ENCODE measurements at regions not wholly inside any gene's neighbourhood (a gene's known extent, or its start where the extent isn't known, plus 50 kb on each side); places are given as distances from the start of the nearest gene placed in this dataset.

DNA sequence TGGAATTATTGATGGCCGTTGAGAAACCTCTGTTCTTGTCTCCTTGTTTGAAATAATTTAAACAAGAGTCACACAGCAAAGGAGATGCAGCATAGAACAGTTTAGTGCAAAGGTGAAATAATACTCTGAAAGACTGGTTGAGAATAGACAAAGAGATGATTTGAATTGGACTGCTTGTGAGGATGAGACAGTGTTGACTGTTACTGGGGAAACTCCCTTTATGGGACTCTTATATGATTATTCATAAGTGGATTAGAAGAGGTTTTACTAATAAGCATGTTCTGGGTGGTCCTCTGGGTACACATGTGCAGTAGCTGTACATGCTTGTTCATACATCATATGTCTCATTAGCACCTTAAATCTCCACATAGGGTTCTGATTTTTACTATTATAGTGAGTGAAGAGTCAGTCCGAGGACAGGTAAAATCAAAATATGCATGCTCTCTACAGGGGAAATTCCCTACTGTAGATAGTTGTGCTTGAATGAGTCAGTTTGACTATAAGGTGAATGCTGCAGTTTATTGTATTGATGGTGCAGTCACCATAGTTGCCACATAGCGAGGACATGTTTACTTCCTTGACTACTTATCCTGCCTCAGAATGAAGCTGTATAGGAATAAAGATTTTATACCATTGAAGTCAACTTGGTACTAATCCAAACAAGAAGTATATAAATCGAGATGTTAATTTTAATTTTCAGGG, 498.7 kb downstream of the CNTN6 start:
- ATAC-seq: no peak

GRCh38 chr3:1594940-1595339, 502.1 kb downstream of the CNTN6 start:
- Mint-ChIP-seq H3K4me3 (no peak overlapping the region), H3K27me3 (no peaks in the 10 kb centered on the region), H3K27ac (no peak overlapping the region), H3K4me1 (no peaks in the 10 kb centered on the region), H3K36me3 (no peaks in the 10 kb centered on the region), H3K9me3 (peaks cover 10% of the 10 kb centered on the region)
- no peak for ATAC-seq

More for the DNA sequence above, 498.7 kb downstream of the CNTN6 start:
- H3K27ac Mint-ChIP-seq: no peak overlapping the region
- H3K9me3 Mint-ChIP-seq: peaks cover 15% of the 10 kb centered on the region
- H3K4me1 Mint-ChIP-seq: no peaks in the 10 kb centered on the region
- H3K4me3 Mint-ChIP-seq: no peak overlapping the region
- H3K27me3 Mint-ChIP-seq: no peaks in the 10 kb centered on the region
- H3K36me3 Mint-ChIP-seq: no peaks in the 10 kb centered on the region

DNA sequence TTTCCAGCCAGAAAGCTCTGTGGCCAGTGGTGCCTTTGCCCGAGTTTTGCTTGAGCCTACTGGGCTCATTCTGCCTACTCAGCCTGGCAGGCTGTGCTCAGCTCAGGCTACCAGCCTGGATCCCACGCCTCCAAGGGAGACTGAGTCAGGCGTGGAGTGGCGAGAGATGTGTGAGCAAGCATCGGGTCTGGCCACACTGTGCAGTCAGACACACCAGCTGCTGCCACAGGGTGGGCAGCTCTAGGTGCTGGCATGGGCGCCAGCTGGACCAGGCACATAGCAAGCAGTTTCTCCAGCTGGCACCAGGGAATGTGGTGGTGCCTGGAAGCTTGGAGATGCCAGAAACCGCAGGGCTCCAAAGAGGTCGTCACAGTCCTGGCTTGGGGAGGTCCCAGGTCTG, 498.5 kb upstream of the CNTN4 start:
- Mint-ChIP-seq H3K27ac (no peak overlapping the region), H3K4me1 (no peaks in the 10 kb centered on the region), H3K27me3 (no peaks in the 10 kb centered on the region), H3K4me3 (no peak overlapping the region), H3K9me3 (no peaks in the 10 kb centered on the region), H3K36me3 (no peaks in the 10 kb centered on the region)
- ATAC-seq: no peak

- H3K9me3 Mint-ChIP-seq: no peaks in the 10 kb centered on the region
- no peaks in the 10 kb centered on the region for H3K4me1 Mint-ChIP-seq
- H3K36me3 Mint-ChIP-seq: no peaks in the 10 kb centered on the region
- no peak overlapping the region for H3K4me3 Mint-ChIP-seq
- no peaks in the 10 kb centered on the region for H3K27me3 Mint-ChIP-seq
- no peak for ATAC-seq
- no peak overlapping the region for H3K27ac Mint-ChIP-seq
These were observed 497.8 kb upstream of the CNTN4 start for GRCh38 chr3:1600700-1601418.

DNA sequence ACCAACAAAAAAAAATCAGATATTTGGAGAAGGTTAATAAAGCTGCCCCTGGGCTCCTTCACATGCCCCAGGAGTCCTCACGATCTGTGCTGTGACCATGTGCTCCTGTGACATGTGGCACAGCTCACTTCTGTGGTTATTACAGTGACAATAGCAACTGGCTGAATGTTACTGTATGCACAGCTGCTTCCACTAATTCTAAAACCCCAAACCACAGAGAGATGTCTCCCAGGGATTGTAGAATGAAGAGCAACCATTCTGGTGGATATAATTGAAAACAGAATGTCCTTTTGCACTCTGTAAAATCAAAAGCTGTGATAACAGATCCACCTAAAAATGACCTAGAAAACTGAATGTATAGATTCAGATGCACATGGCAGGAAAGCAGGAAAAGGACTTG, 489.2 kb upstream of the CNTN4 start:
- H3K9me3 Mint-ChIP-seq: no peaks in the 10 kb centered on the region
- H3K27me3 Mint-ChIP-seq: no peaks in the 10 kb centered on the region
- H3K4me3 Mint-ChIP-seq: no peak overlapping the region
- H3K27ac Mint-ChIP-seq: no peak overlapping the region
- no peak for ATAC-seq
- H3K4me1 Mint-ChIP-seq: no peaks in the 10 kb centered on the region
- no peaks in the 10 kb centered on the region for H3K36me3 Mint-ChIP-seq

GRCh38 chr3:1611824-1612223, 486.8 kb upstream of the CNTN4 start:
- Mint-ChIP-seq H3K27me3 (no peaks in the 10 kb centered on the region), H3K36me3 (no peaks in the 10 kb centered on the region), H3K4me1 (no peaks in the 10 kb centered on the region), H3K9me3 (no peaks in the 10 kb centered on the region), H3K27ac (no peak overlapping the region), H3K4me3 (no peak overlapping the region)
- no peak for ATAC-seq

DNA sequence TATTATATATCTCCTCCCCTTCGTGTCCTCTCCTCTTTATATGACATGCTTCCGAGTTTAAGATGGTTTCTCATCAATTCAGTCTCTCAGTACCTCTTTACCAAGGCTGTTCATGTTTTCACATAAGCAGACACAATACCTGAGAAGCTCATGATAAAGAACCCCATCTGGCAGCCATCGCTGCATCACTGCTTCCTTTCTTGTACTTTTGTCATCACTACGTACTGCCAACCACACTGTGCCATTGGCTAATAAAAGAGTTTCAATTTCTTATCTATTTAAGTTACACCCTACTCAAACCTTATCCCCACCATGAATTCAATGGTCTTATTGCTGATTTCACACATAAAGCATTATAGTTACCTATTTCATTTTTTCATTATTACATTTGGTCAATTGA, 484.7 kb upstream of the CNTN4 start:
- Mint-ChIP-seq H3K4me3 (no peak overlapping the region), H3K27ac (no peak overlapping the region), H3K36me3 (no peaks in the 10 kb centered on the region), H3K4me1 (no peaks in the 10 kb centered on the region), H3K9me3 (no peaks in the 10 kb centered on the region), H3K27me3 (no peaks in the 10 kb centered on the region)
- ATAC-seq: no peak

- Mint-ChIP-seq H3K36me3 (no peaks in the 10 kb centered on the region), H3K27me3 (no peaks in the 10 kb centered on the region), H3K4me3 (no peak overlapping the region), H3K27ac (no peak overlapping the region), H3K4me1 (no peaks in the 10 kb centered on the region), H3K9me3 (no peaks in the 10 kb centered on the region)
- no peak for ATAC-seq
These were observed 481.9 kb upstream of the CNTN4 start for GRCh38 chr3:1616744-1617143.

GRCh38 chr3:1623896-1624295, 474.8 kb upstream of the CNTN4 start:
- H3K27me3 Mint-ChIP-seq: no peaks in the 10 kb centered on the region
- no peaks in the 10 kb centered on the region for H3K4me1 Mint-ChIP-seq
- no peaks in the 10 kb centered on the region for H3K9me3 Mint-ChIP-seq
- no peak overlapping the region for H3K27ac Mint-ChIP-seq
- no peaks in the 10 kb centered on the region for H3K36me3 Mint-ChIP-seq
- no peak for ATAC-seq
- H3K4me3 Mint-ChIP-seq: no peak overlapping the region

- no peaks in the 10 kb centered on the region for H3K36me3 Mint-ChIP-seq
- no peak overlapping the region for H3K27ac Mint-ChIP-seq
- no peak for ATAC-seq
- H3K9me3 Mint-ChIP-seq: peaks cover 2% of the 10 kb centered on the region
- no peaks in the 10 kb centered on the region for H3K27me3 Mint-ChIP-seq
- no peaks in the 10 kb centered on the region for H3K4me1 Mint-ChIP-seq
- H3K4me3 Mint-ChIP-seq: no peak overlapping the region
These were observed 466.5 kb upstream of the CNTN4 start for GRCh38 chr3:1632128-1632527.

GRCh38 chr3:1661839-1662238, 436.8 kb upstream of the CNTN4 start:
- Mint-ChIP-seq H3K4me3 (no peak overlapping the region), H3K27me3 (no peaks in the 10 kb centered on the region), H3K27ac (no peak overlapping the region), H3K9me3 (peaks cover 4% of the 10 kb centered on the region), H3K36me3 (no peaks in the 10 kb centered on the region), H3K4me1 (no peaks in the 10 kb centered on the region)
- no peak for ATAC-seq

- Mint-ChIP-seq H3K27ac (no peak overlapping the region), H3K4me3 (no peak overlapping the region), H3K36me3 (no peaks in the 10 kb centered on the region), H3K9me3 (peaks cover under 1% of the 10 kb centered on the region), H3K27me3 (no peaks in the 10 kb centered on the region), H3K4me1 (no peaks in the 10 kb centered on the region)
- ATAC-seq: no peak
These were observed 434.4 kb upstream of the CNTN4 start for GRCh38 chr3:1664266-1664665.

- no peak for ATAC-seq
- no peaks in the 10 kb centered on the region for H3K9me3 Mint-ChIP-seq
- no peaks in the 10 kb centered on the region for H3K36me3 Mint-ChIP-seq
- no peak overlapping the region for H3K27ac Mint-ChIP-seq
- no peaks in the 10 kb centered on the region for H3K27me3 Mint-ChIP-seq
- H3K4me1 Mint-ChIP-seq: no peaks in the 10 kb centered on the region
- H3K4me3 Mint-ChIP-seq: no peak overlapping the region
These were observed 431.8 kb upstream of the CNTN4 start for GRCh38 chr3:1666865-1667264.

DNA sequence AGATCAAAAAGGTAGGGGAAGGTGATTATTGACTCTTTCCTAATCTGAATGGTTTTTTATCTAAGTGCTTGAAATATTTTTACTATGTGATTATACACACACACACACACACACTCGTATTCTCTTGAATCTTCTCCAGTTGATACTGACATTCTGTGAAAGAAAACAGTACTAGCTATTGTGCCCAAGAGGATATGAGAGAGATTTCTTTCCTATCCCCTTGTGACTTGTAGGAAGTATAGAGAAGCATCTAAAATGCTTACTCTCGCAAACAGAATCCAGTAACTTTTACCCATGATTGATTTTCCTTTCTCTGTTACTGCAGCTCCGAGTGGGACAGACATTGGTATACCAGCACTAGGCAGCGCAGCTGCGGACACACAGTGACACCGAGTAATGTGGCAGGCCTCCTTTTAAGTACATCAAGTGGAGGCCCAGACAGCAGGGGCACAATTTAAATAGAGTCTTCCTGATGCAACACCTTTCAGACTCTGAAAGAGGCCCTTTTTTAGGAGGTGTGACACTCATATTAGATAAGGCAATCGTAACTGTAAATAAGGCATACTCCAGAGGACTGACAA, 421.0 kb upstream of the CNTN4 start:
- Mint-ChIP-seq H3K27ac (no peak overlapping the region), H3K4me3 (no peak overlapping the region), H3K9me3 (peaks cover 3% of the 10 kb centered on the region), H3K27me3 (no peaks in the 10 kb centered on the region), H3K4me1 (no peaks in the 10 kb centered on the region), H3K36me3 (no peaks in the 10 kb centered on the region)
- ATAC-seq: no peak

DNA sequence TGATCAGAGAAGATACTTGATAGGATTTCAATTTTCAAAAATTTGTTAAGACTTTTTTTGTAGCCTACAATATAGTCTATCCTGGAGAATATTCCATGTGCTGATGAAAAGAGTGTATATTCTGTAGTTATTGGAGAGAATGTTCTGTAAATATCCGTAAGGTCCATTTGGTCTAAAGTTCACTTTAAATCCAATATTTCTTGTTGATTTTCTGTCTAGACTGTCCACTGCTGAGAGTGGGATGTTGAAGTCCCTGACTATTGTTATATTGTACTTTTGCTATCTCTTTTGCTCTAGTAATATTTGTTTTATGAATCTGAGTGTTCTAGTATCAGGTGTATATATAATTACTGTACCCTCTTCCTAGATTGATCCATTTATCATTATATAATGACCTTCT, 406.2 kb upstream of the CNTN4 start:
- ATAC-seq: no peak
- no peaks in the 10 kb centered on the region for H3K36me3 Mint-ChIP-seq
- no peaks in the 10 kb centered on the region for H3K27me3 Mint-ChIP-seq
- H3K4me1 Mint-ChIP-seq: no peaks in the 10 kb centered on the region
- no peak overlapping the region for H3K27ac Mint-ChIP-seq
- peaks cover 11% of the 10 kb centered on the region for H3K9me3 Mint-ChIP-seq
- H3K4me3 Mint-ChIP-seq: no peak overlapping the region

DNA sequence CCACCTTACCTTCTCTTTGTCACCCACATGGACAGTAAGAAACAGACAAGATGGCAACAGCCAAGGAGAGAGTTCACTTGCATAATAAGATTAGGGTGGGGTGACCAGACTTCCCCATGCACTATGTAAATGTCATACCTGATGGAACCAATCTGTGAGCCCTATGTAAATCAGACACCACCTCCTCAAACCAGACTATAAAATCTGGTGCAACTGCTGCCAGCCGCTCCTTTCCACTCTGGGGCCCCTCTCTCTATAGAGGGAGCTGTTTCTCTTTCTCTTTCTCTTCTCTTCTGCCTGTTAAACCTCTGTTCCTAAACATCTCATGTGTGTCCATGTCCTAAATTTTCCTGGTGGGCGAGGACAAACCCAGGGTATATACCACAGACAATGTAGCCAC, 405.5 kb upstream of the CNTN4 start:
- no peaks in the 10 kb centered on the region for H3K36me3 Mint-ChIP-seq
- ATAC-seq: no peak
- H3K9me3 Mint-ChIP-seq: peaks cover 10% of the 10 kb centered on the region
- H3K4me3 Mint-ChIP-seq: no peak overlapping the region
- H3K27ac Mint-ChIP-seq: no peak overlapping the region
- no peaks in the 10 kb centered on the region for H3K4me1 Mint-ChIP-seq
- H3K27me3 Mint-ChIP-seq: no peaks in the 10 kb centered on the region

Measured in stimulated activated memory B cell treated with anti-CD40 and anti-IgM and Interleukin-4, amounts not matched to agents 10 μg/mL and 1 μg/mL and 100 μg/mL, for 72 hours (primary cell).